Stimulated activated CD4-positive, alpha-beta T cell treated with anti-CD3 and anti-CD28 coated beads, Interleukin-2, amount 100 ng/mL, for 4 hours (primary cell): ENCODE measurements at regions not wholly inside any gene's neighbourhood (a gene's known extent, or its start where the extent isn't known, plus 50 kb on each side); places are given as distances from the start of the nearest gene placed in this dataset.
"Not testable (repeated sequence)": the region's sequence is repeated elsewhere in the genome, so short reads cannot be mapped to it uniquely, and the experiment has no call there.

Experiments used
- DNase-seq: peaks from one replicate; pipeline ENCODE4 v3.0.0-alpha.2; 2020; ENCODE audit warnings: low read depth

- no peak for DNase-seq
These were observed 475.1 kb downstream of the ZPLD1 start for GRCh38 chr3:102909904-102910303.

GRCh38 chr3:102916532-102916931, 481.7 kb downstream of the ZPLD1 start:
- DNase-seq: no peak

- no peak for DNase-seq
These were observed 491.8 kb downstream of the ZPLD1 start for GRCh38 chr3:102926618-102927017.

GRCh38 chr3:102933377-102933776, 498.6 kb downstream of the ZPLD1 start:
- DNase-seq: no peak

GRCh38 chr3:102936511-102937045, 501.8 kb downstream of the ZPLD1 start:
- no peak for DNase-seq

GRCh38 chr3:102941786-102942185, 507.0 kb downstream of the ZPLD1 start:
- DNase-seq: no peak

GRCh38 chr3:102946445-102946844, 511.6 kb downstream of the ZPLD1 start:
- DNase-seq: not testable (repeated sequence)

- no peak for DNase-seq
These were observed 537.5 kb downstream of the ZPLD1 start for GRCh38 chr3:102972350-102972749.

GRCh38 chr3:102974333-102974732, 539.5 kb downstream of the ZPLD1 start:
- DNase-seq: no peak

GRCh38 chr3:102979191-102979590, 544.4 kb downstream of the ZPLD1 start:
- no peak for DNase-seq

- no peak for DNase-seq
These were observed 545.0 kb downstream of the ZPLD1 start for GRCh38 chr3:102979682-102980354.

GRCh38 chr3:102980355-102980696, 545.5 kb downstream of the ZPLD1 start:
- DNase-seq: no peak

- no peak for DNase-seq
These were observed 567.8 kb downstream of the ZPLD1 start for GRCh38 chr3:103002425-103003176.

GRCh38 chr3:103006526-103007183, 571.8 kb downstream of the ZPLD1 start:
- no peak for DNase-seq

GRCh38 chr3:103009609-103010008, 574.8 kb downstream of the ZPLD1 start:
- DNase-seq: no peak

- DNase-seq: no peak
These were observed 591.1 kb downstream of the ZPLD1 start for GRCh38 chr3:103025880-103026279.

GRCh38 chr3:103033841-103034240, 599.0 kb downstream of the ZPLD1 start:
- DNase-seq: no peak

- no peak for DNase-seq
These were observed 612.8 kb downstream of the ZPLD1 start for GRCh38 chr3:103047640-103048039.

GRCh38 chr3:103048068-103048722, 613.4 kb downstream of the ZPLD1 start:
- no peak for DNase-seq

GRCh38 chr3:103052236-103052830, 617.5 kb downstream of the ZPLD1 start:
- no peak for DNase-seq

GRCh38 chr3:103055021-103055520, 620.3 kb downstream of the ZPLD1 start:
- DNase-seq: no peak

GRCh38 chr3:103056542-103056941, 621.7 kb downstream of the ZPLD1 start:
- no peak for DNase-seq
